HuH-7 (cell line): ENCODE measurements at regions not wholly inside any gene's neighbourhood (a gene's known extent, or its start where the extent isn't known, plus 50 kb on each side); places are given as distances from the start of the nearest gene placed in this dataset.

ENCODE experiments used
- DNase-seq: peaks from one replicate; pipeline ENCODE4 v3.0.0; 2011; ENCODE audit warnings: low spot score

- no peak for DNase-seq
These were observed 55.6 kb upstream of the MKLN1 start for GRCh38 chr7:131272086-131272485.

GRCh38 chr7:131274986-131275385 is 52.7 kb upstream of the MKLN1 start:
- no peak for DNase-seq

- DNase-seq: no peak
These were observed 51.5 kb upstream of the MKLN1 start for GRCh38 chr7:131276190-131276589.

GRCh38 chr7:131276748-131277147 is 50.9 kb upstream of the MKLN1 start:
- DNase-seq: no peak
